Astrocyte (in vitro differentiated cells and primary cell): ENCODE measurements at regions not wholly inside any gene's neighbourhood (a gene's known extent, or its start where the extent isn't known, plus 50 kb on each side); places are given as distances from the start of the nearest gene placed in this dataset.

Experiments used
- DNase-seq: peaks from one replicate; pipeline ENCODE4 v3.0.0-alpha.2; 2010; ENCODE audit warnings: low read depth
- FAIRE-seq: peaks from 2 replicates; lab custom pipeline; 2011; peaks lifted over from hg19 to GRCh38; lab: Jason Lieb, UNC
- H2AFZ ChIP-seq: 2 replicates; pipeline ENCODE4 v1.6.0; 2012; ENCODE audit warnings: low read depth, low read length, inconsistent platforms
- H3K27ac ChIP-seq: 2 replicates; pipeline ENCODE4 v1.5.1; 2011; ENCODE audit warnings: low read depth, low read length, inconsistent platforms
- H3K27me3 ChIP-seq: 2 replicates; pipeline ENCODE4 v1.6.0; 2011; ENCODE audit warnings: low read length, inconsistent platforms; ENCODE audit not compliant: insufficient read depth
- H3K36me3 ChIP-seq: 2 replicates; pipeline ENCODE4 v1.5.1; 2011; ENCODE audit warnings: low read length, inconsistent platforms; ENCODE audit not compliant: insufficient read depth
- H3K4me1 ChIP-seq: 2 replicates; pipeline ENCODE4 v1.5.1; 2011; ENCODE audit warnings: low read length, inconsistent platforms; ENCODE audit not compliant: insufficient read depth
- H3K4me2 ChIP-seq: 2 replicates; pipeline ENCODE4 v1.6.0; 2012; ENCODE audit warnings: low read length, inconsistent platforms
- H3K4me3 ChIP-seq: 2 replicates; pipeline ENCODE4 v1.5.1; 2011; ENCODE audit warnings: low read depth, mild to moderate bottlenecking, low read length, inconsistent platforms; ENCODE audit not compliant: insufficient read depth
- H3K79me2 ChIP-seq: 2 replicates; pipeline ENCODE4 v1.6.0; 2012; ENCODE audit warnings: mild to moderate bottlenecking, low read length, inconsistent platforms; ENCODE audit not compliant: insufficient read depth
- H3K9ac ChIP-seq: 2 replicates; pipeline ENCODE4 v1.6.0; 2012; ENCODE audit warnings: mild to moderate bottlenecking, low read length, inconsistent platforms
- H3K9me3 ChIP-seq: 2 replicates; pipeline ENCODE4 v1.5.1; 2012; ENCODE audit warnings: low read depth, mild to moderate bottlenecking, low read length, inconsistent platforms; ENCODE audit not compliant: insufficient read depth
- H4K20me1 ChIP-seq: 2 replicates; pipeline ENCODE4 v1.6.0; 2012; ENCODE audit warnings: low read length, inconsistent platforms; ENCODE audit not compliant: insufficient read depth
- H3K27ac Mint-ChIP-seq: one replicate; pipeline ENCODE4 v1.8.0; 2021; ENCODE audit warnings: mild to moderate bottlenecking, mixed read lengths; ENCODE audit not compliant: unreplicated experiment
- H3K27me3 Mint-ChIP-seq: one replicate; pipeline ENCODE4 v1.8.0; 2021; ENCODE audit warnings: low read depth, mixed read lengths; ENCODE audit not compliant: unreplicated experiment
- H3K36me3 Mint-ChIP-seq: one replicate; pipeline ENCODE4 v1.8.0; 2021; ENCODE audit warnings: low read depth, mixed read lengths; ENCODE audit not compliant: unreplicated experiment
- H3K4me1 Mint-ChIP-seq: one replicate; pipeline ENCODE4 v1.8.0; 2021; ENCODE audit warnings: low read depth, mixed read lengths; ENCODE audit not compliant: unreplicated experiment
- H3K4me3 Mint-ChIP-seq: one replicate; pipeline ENCODE4 v1.8.0; 2021; ENCODE audit warnings: mild to moderate bottlenecking, moderate library complexity, mixed read lengths; ENCODE audit not compliant: unreplicated experiment
- H3K9me3 Mint-ChIP-seq: one replicate; pipeline ENCODE4 v1.8.0; 2021; ENCODE audit warnings: mild to moderate bottlenecking, mixed read lengths; ENCODE audit not compliant: unreplicated experiment
- EZH2 ChIP-seq: IDR thresholded peaks from 2 replicates; pipeline ENCODE4 v1.6.1; 2012; ENCODE audit warnings: mild to moderate bottlenecking, low read length, inconsistent platforms; ENCODE audit not compliant: insufficient read depth
- TF ChIP-seq, protein P1 (sequence below): IDR thresholded peaks from 2 replicates; pipeline ENCODE4 v1.5.1; 2011; ENCODE audit warnings: low read depth, mild to moderate bottlenecking, inconsistent platforms, low read length, moderate library complexity; ENCODE audit not compliant: insufficient read depth

- no peak overlapping the region for H2AFZ ChIP-seq
- no peaks in the 10 kb centered on the region for H3K9me3 ChIP-seq
Measured at GRCh38 chr2:22020091-22020742, 896.4 kb downstream of the TDRD15 start.

GRCh38 chr2:22027345-22028005 is 903.7 kb downstream of the TDRD15 start:
- FAIRE-seq (no peak), DNase-seq (no peak)
- Mint-ChIP-seq H3K9me3 (no peaks in the 10 kb centered on the region), H3K36me3 (no peaks in the 10 kb centered on the region), H3K4me1 (no peaks in the 10 kb centered on the region), H3K27me3 (no peaks in the 10 kb centered on the region), H3K4me3 (no peak overlapping the region), H3K27ac (no peak overlapping the region)
- Histone ChIP-seq H3K4me2 (no peak overlapping the region), H4K20me1 (no peaks in the 10 kb centered on the region), H3K4me1 (no peaks in the 10 kb centered on the region), H3K27ac (no peak overlapping the region), H3K36me3 (no peaks in the 10 kb centered on the region), H2AFZ (no peak overlapping the region), H3K9ac (no peak overlapping the region), H3K9me3 (no peaks in the 10 kb centered on the region), H3K4me3 (no peak overlapping the region), H3K27me3 (no peaks in the 10 kb centered on the region), H3K79me2 (no peaks in the 10 kb centered on the region)
- no peak for TF ChIP-seq EZH2
- TF ChIP-seq, protein P1, sequence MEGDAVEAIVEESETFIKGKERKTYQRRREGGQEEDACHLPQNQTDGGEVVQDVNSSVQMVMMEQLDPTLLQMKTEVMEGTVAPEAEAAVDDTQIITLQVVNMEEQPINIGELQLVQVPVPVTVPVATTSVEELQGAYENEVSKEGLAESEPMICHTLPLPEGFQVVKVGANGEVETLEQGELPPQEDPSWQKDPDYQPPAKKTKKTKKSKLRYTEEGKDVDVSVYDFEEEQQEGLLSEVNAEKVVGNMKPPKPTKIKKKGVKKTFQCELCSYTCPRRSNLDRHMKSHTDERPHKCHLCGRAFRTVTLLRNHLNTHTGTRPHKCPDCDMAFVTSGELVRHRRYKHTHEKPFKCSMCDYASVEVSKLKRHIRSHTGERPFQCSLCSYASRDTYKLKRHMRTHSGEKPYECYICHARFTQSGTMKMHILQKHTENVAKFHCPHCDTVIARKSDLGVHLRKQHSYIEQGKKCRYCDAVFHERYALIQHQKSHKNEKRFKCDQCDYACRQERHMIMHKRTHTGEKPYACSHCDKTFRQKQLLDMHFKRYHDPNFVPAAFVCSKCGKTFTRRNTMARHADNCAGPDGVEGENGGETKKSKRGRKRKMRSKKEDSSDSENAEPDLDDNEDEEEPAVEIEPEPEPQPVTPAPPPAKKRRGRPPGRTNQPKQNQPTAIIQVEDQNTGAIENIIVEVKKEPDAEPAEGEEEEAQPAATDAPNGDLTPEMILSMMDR = no peak

More at GRCh38 chr2:22020091-22020742, 896.4 kb downstream of the TDRD15 start:
- TF ChIP-seq EZH2 = no peak
- TF ChIP-seq, protein P1 = no peak
- no peaks in the 10 kb centered on the region for H3K9me3 Mint-ChIP-seq
- no peak overlapping the region for H3K4me3 Mint-ChIP-seq
- Histone ChIP-seq H3K9ac (no peak overlapping the region), H4K20me1 (no peaks in the 10 kb centered on the region), H3K4me1 (no peaks in the 10 kb centered on the region), H3K27me3 (no peaks in the 10 kb centered on the region), H3K27ac (no peak overlapping the region), H3K4me3 (no peak overlapping the region), H3K4me2 (no peak overlapping the region), H3K36me3 (no peaks in the 10 kb centered on the region), H3K79me2 (no peaks in the 10 kb centered on the region)
- peak overlapping the region; percentile 47 for H3K27ac Mint-ChIP-seq
- no peaks in the 10 kb centered on the region for H3K4me1 Mint-ChIP-seq
- H3K36me3 Mint-ChIP-seq = no peaks in the 10 kb centered on the region
- H3K27me3 Mint-ChIP-seq = no peaks in the 10 kb centered on the region
- DNase-seq (no peak), FAIRE-seq (no peak)

GRCh38 chr2:22035361-22035830 is 911.6 kb downstream of the TDRD15 start:
- Histone ChIP-seq H3K79me2 (no peaks in the 10 kb centered on the region), H3K27ac (no peak overlapping the region), H4K20me1 (no peaks in the 10 kb centered on the region), H3K4me2 (no peak overlapping the region), H3K9ac (no peak overlapping the region), H3K27me3 (no peaks in the 10 kb centered on the region), H3K36me3 (no peaks in the 10 kb centered on the region), H2AFZ (no peak overlapping the region), H3K9me3 (no peaks in the 10 kb centered on the region), H3K4me3 (no peak overlapping the region), H3K4me1 (no peaks in the 10 kb centered on the region)
- Mint-ChIP-seq H3K4me3 (no peak overlapping the region), H3K27me3 (peaks cover 2% of the 10 kb centered on the region), H3K36me3 (no peaks in the 10 kb centered on the region), H3K4me1 (no peaks in the 10 kb centered on the region), H3K9me3 (no peaks in the 10 kb centered on the region), H3K27ac (no peak overlapping the region)
- no peak for TF ChIP-seq EZH2
- TF ChIP-seq, protein P1 = no peak
- no peak for FAIRE-seq
- DNase-seq = no peak
